ENCODE measurements at regions not wholly inside any gene's neighbourhood (a gene's known extent, or its start where the extent isn't known, plus 50 kb on each side); places are given as distances from the start of the nearest gene placed in this dataset.

GRCh38 chr5:72658161-72658560 is 151.0 kb upstream of the ZNF366 start:
- no peak for TF ChIP-seq ARNT (IDR thresholded peaks at IDR 0.05)
- TF ChIP-seq FOXK2 (IDR thresholded peaks at IDR 0.05): no peak
- no peak for TF ChIP-seq SUZ12 (IDR thresholded peaks at IDR 0.05)
- TF ChIP-seq ELF4 (IDR thresholded peaks at IDR 0.05): no peak
- no peak for TF ChIP-seq TARDBP (IDR thresholded peaks at IDR 0.05)
- TF ChIP-seq BHLHE40 (IDR thresholded peaks at IDR 0.05; ENCODE audit: borderline replicate concordance): no peak
- TF ChIP-seq FOXM1 (IDR thresholded peaks at IDR 0.05; ENCODE audit: borderline replicate concordance): no peak

All from HEK293T (cell line).